AG04450 (cell line): ENCODE measurements at regions not wholly inside any gene's neighbourhood (a gene's known extent, or its start where the extent isn't known, plus 50 kb on each side); places are given as distances from the start of the nearest gene placed in this dataset.

Experiments used
- CTCF ChIA-PET: fragments of 300-600, 350-600 bp; formaldehyde crosslinking; extraction: SDS; loops from one replicate; lab custom pipeline; 2022; ENCODE audit warnings: antibody characterized with exemption, inconsistent platforms; lab: Charles Lee
- POLR2A ChIA-PET: fragments of 350-600 bp; formaldehyde crosslinking; extraction: SDS; loops from one replicate; lab custom pipeline; 2021; ENCODE audit warnings: antibody characterized with exemption, inconsistent platforms; lab: Yijun Ruan, JAX
- DNase-seq: peaks from one replicate; pipeline ENCODE4 v3.0.0-alpha.2; 2011; ENCODE audit warnings: low read depth, low spot score
- H3K27ac ChIP-seq: one replicate; pipeline ENCODE4 v1.5.1; 2012; ENCODE audit warnings: low read depth, low read length, control low read depth
- H3K27me3 ChIP-seq: one replicate; pipeline ENCODE4 v1.6.0; 2012; ENCODE audit warnings: low read length; ENCODE audit not compliant: control insufficient read depth, insufficient read depth
- H3K4me3 ChIP-seq: 2 replicates; pipeline ENCODE4 v1.5.1; 2011; ENCODE audit warnings: mild to moderate bottlenecking, low read depth, low read length, control low read depth
- H3K9me3 ChIP-seq: 2 replicates; pipeline ENCODE4 v1.5.1; 2012; ENCODE audit warnings: low read length; ENCODE audit not compliant: control insufficient read depth, insufficient read depth
- CTCF ChIP-seq: IDR thresholded peaks from 2 replicates; pipeline ENCODE4 v1.5.1; 2011; ENCODE audit warnings: low read depth, low read length, control low read depth, inconsistent platforms

DNA sequence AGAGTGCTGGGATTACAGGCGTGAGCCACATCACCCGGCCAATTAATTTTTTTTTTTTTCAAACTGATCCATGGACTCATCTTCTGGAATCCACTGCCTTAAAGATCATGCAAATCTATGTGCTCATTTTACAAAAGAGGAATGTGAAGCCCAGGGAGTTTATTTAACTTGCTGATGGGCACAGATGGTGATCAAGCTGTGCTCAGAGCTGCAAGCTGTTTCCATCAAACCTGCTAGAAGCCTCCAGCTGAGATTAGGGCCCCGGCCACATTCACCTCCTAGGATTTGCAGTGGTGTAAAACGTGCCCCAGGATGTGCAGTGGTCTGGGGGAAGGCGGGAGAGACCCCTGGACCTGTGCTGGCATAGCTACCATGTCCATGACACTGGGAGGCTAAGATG, 56.1 kb upstream of the TUT7 start:
- Histone ChIP-seq H3K4me3 (no peak overlapping the region), H3K9me3 (peaks cover 3% of the 10 kb centered on the region; the same call in 1 of the 2 replicates), H3K27me3 (no peaks in the 10 kb centered on the region), H3K27ac (no peak overlapping the region)
- ChIA-PET POLR2A (interaction anchor here (0.7 kb wide), 1 partner anchor 911 kb away, joined by 3 read pairs; no protein-coding TSS in a partner anchor), CTCF (interaction anchor here (0.7 kb wide), 2 partner anchors 24 to 381 kb away, joined by 3 read pairs; no protein-coding TSS in a partner anchor)
- no peak for DNase-seq
- no peak for TF ChIP-seq CTCF

GRCh38 chr9:86408121-86408520, 53.9 kb upstream of the TUT7 start:
- Histone ChIP-seq H3K9me3 (peaks cover 3% of the 10 kb centered on the region; the same call in 1 of the 2 replicates), H3K27me3 (no peaks in the 10 kb centered on the region), H3K27ac (peak overlapping the region; percentile 33), H3K4me3 (no peak overlapping the region)
- POLR2A ChIA-PET = interaction anchor here (1.3 kb wide), 1 partner anchor 386 kb away, joined by 3 read pairs; no protein-coding TSS in a partner anchor
- no peak for DNase-seq
- CTCF ChIA-PET = interaction anchor here (1.5 to 3.1 kb wide), 2 partner anchors 26 to 917 kb away, joined by 7 to 15 read pairs; no protein-coding TSS in a partner anchor
- no peak for TF ChIP-seq CTCF

GRCh38 chr9:86407022-86407421, 52.8 kb upstream of the TUT7 start:
- DNase-seq = no peak
- Histone ChIP-seq H3K27ac (peak overlapping the region; percentile 92), H3K27me3 (no peaks in the 10 kb centered on the region), H3K4me3 (peak overlapping the region; percentile 17; the same call in 1 of the 2 replicates), H3K9me3 (no peaks in the 10 kb centered on the region)
- ChIA-PET POLR2A (interaction anchor here (1.3 kb wide), 1 partner anchor 387 kb away, joined by 3 read pairs; no protein-coding TSS in a partner anchor), CTCF (interaction anchor here (0.6 to 3.3 kb wide), 4 partner anchors 8 to 918 kb away, joined by 7 to 39 read pairs (median 11); no protein-coding TSS in a partner anchor)
- TF ChIP-seq CTCF = no peak

- DNase-seq = peak; percentile 71
- TF ChIP-seq CTCF = no peak
- Histone ChIP-seq H3K9me3 (no peaks in the 10 kb centered on the region), H3K4me3 (no peak overlapping the region), H3K27me3 (no peaks in the 10 kb centered on the region), H3K27ac (peak overlapping the region; percentile 92)
- CTCF ChIA-PET = interaction anchor here (0.7 to 3.3 kb wide), 6 partner anchors 9 to 919 kb away, joined by 3 to 39 read pairs (median 5); no protein-coding TSS in a partner anchor
- POLR2A ChIA-PET = interaction anchor here (0.9 to 1.7 kb wide), 4 partner anchors 28 to 124 kb away, joined by 3 to 7 read pairs (median 6); partner anchors contain the start of gene ISCA1
These were observed 52.2 kb upstream of the TUT7 start for GRCh38 chr9:86406366-86406765.

DNA sequence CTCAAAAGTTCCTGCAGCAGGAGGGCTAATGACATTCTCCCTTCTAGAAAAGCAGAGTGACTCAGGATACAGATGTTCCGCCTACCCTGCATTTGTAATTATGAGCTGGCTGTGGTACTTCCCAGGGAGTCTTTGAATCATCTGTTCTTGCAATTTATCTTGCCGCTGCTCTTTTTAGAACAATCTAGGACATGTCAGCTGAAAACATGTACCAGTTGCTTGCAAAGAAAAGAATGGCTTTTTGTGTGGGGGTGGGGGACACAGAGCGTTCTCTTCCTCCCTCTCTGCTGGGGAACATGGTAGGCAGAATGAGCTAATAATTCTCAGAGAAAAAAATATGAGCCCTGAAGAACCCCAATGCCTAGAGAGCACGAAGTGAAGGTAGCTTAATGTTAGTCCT, 51.7 kb upstream of the TUT7 start:
- peak; percentile 76 for DNase-seq
- ChIA-PET POLR2A (interaction anchor here (0.9 to 1.7 kb wide), 4 partner anchors 29 to 124 kb away, joined by 3 to 7 read pairs (median 6); partner anchors contain the start of gene ISCA1), CTCF (interaction anchor here (0.7 to 3.3 kb wide), 7 partner anchors 9 to 1636 kb away, joined by 3 to 39 read pairs (median 3); no protein-coding TSS in a partner anchor)
- TF ChIP-seq CTCF = no peak
- no peaks in the 10 kb centered on the region for H3K27me3 ChIP-seq
- no peak overlapping the region for H3K4me3 ChIP-seq
- H3K27ac ChIP-seq = peak overlapping the region; percentile 92
- no peaks in the 10 kb centered on the region for H3K9me3 ChIP-seq
